GM12874 (cell line): ENCODE measurements at regions not wholly inside any gene's neighbourhood (a gene's known extent, or its start where the extent isn't known, plus 50 kb on each side); places are given as distances from the start of the nearest gene placed in this dataset.

Experiments used
- TF ChIP-seq, protein P1 (sequence below): IDR thresholded peaks from 2 replicates; pipeline ENCODE4 v1.5.1; 2011; ENCODE audit warnings: low read depth, mild to moderate bottlenecking, control low read depth, low read length, moderate library complexity; ENCODE audit not compliant: insufficient read depth

DNA sequence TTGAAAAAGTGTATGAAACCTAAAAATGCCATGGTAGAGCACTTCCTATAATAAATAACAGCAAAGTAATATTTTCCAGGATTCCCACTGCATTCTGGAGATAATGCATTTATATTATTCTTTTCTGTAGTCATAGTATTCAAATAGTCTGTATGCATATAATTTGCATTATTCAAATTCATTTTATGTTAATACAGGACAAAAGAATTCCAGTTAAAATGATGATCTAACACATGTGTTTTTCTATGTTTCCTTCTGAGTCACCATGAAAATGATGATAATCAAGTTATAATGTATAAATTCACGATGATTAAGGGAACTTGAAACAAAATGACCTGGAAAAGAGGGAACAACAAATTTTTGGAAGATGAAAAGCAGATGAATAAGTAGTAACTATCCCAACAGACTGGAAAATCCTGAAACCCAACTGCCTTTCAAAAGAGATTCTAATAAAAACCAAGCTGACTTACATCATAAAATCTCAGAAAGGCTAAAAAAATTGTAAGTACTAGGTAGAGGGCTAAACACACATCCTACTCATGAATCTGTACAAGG is 358.6 kb upstream of the PAPPA start:
- TF ChIP-seq, protein P1, sequence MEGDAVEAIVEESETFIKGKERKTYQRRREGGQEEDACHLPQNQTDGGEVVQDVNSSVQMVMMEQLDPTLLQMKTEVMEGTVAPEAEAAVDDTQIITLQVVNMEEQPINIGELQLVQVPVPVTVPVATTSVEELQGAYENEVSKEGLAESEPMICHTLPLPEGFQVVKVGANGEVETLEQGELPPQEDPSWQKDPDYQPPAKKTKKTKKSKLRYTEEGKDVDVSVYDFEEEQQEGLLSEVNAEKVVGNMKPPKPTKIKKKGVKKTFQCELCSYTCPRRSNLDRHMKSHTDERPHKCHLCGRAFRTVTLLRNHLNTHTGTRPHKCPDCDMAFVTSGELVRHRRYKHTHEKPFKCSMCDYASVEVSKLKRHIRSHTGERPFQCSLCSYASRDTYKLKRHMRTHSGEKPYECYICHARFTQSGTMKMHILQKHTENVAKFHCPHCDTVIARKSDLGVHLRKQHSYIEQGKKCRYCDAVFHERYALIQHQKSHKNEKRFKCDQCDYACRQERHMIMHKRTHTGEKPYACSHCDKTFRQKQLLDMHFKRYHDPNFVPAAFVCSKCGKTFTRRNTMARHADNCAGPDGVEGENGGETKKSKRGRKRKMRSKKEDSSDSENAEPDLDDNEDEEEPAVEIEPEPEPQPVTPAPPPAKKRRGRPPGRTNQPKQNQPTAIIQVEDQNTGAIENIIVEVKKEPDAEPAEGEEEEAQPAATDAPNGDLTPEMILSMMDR, result no peak

DNA sequence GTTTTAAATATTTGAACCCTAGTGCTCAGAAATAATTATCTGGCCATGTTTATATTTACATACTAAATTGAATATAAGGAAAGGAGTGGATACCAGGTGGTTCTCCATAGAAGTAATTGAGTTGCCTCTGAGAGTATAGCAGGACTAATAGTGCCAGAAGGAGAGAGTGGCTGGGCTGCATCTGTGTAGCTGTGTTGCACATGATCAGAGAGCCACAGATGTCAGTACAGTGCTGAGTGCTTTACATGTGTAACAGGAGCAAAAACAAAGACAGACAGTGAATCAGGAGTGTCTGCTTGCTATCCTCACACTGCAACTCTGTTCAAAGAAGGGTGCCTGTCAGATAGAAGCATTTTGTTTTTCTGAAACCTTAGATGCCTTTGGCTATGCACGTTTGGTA is 353.9 kb upstream of the PAPPA start:
- TF ChIP-seq, protein P1, result no peak

DNA sequence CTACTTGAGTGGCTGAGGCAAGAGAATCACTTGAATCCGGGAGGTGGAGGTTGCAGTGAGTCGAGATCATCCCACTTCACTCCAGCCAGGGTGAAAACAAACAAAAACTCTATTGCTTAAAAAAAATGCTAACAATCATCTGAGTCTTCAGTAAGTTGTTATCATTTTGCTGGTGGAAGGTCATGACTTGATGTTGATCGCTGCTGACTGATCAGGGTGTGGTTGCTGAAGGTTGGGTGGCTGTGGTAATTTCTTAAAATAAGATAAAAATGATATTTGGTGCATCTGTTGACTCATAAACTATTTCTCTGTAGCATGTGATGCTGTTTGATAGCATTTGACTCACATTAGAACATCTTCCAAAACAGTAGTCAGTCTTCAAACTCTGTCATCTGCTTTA is 349.4 kb upstream of the PAPPA start:
- TF ChIP-seq, protein P1, result no peak

DNA sequence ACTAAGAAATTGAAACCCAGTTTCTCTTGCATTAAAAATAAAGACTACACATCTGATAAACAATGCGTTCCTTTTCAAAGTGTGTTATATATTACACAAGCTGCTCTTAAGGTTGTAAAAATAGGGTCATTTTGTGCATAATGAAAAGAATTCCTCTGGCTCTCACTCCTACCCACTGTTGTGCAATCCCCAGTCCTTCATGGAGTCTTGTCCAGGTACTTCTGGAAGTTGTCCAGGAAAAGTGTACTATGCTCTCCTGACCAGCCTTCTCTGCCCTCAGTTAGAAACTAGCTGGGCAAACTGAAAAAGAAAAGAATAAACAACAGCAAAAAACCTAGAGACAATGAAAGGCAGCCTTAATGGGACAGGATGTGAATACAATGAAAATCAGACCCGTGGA is 345.5 kb upstream of the PAPPA start:
- TF ChIP-seq, protein P1, result no peak

DNA sequence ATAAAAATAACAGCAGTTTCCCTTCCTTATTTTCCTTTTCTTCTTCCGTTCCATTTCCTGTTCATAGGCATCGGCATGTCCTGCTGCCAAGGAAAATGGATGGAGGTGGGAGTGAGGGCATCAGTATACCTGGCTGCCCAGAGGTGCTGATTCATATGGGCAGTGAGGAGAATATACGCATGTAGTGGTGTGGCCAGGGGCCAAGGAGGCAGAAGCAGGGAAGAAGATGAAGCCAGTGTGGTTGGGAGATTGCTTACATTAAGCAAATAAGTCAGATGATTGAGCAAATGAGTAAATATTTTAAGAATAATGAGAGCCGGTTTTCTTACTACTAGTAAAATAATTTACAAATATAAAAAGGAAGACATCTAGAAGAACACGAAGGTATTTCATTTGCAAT is 344.9 kb upstream of the PAPPA start:
- TF ChIP-seq, protein P1, result no peak

DNA sequence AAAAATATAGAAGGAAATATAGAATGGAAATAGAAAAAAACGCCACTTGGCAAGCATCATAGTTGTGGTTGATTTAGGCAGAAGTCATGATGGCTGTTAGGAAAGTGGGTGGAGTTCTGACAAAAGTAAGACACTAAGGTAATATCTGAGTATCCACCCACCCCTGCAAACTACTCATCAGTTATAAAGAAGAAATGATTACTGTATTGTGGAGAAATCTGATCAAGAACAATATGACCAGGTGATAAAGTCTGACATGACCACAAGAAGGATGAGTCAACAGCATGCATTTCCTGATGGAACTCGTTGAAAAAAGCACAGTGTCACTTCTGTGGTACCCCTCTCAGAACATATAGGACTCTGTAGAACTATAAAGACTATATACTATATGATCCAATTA is 343.4 kb upstream of the PAPPA start:
- TF ChIP-seq, protein P1, result no peak

DNA sequence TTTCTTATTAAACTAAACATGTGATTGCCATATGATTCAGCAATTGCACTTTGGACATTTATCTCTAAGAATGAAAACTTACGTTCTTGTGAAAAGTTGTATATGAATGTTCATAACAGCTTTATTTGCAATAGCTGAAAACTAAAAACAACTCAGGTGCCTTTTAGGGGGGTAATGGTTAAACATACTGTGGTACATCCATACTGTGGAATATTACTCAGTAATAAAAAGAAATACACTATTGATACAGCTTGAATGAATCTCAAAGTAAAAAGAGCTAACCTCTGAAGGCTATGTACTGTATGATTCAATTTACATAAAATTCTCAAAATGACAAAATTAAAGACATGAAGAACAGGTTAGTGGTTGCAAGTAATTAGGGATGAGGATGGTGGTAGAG is 339.5 kb upstream of the PAPPA start:
- TF ChIP-seq, protein P1, result no peak
